ENCODE measurements at regions not wholly inside any gene's neighbourhood (a gene's known extent, or its start where the extent isn't known, plus 50 kb on each side); places are given as distances from the start of the nearest gene placed in this dataset.

DNA sequence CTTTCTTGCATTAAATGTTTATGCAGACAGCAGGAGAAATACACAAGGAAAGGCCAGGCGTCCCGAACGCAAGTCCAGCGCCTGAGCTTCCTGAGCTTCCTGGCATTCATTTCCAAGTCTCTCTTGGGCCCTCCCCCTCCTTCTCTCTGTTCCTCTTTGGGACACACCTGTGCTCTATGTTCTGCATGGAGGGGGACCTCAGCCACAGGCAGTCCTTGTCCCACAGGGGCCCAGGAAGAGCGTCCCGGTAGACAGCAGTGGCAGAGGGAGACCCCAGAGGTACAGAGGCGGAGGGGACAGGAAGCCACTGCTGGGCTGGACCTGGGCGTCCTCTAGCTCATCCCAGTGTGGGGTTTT lies 221.3 kb downstream of the C9orf50 start:
- H3K9me3 ChIP-seq (ENCODE audit: control insufficient read depth in 1 of 2, insufficient read depth in 1 of 2, low read depth in 1 of 2, low read length in 2 of 2), result no peaks in the 10 kb centered on the region
- ATAC-seq (no peak), DNase-seq (ENCODE audit: low read depth, low spot score) (no peak)
- no peaks in the 10 kb centered on the region for H3K79me2 ChIP-seq (ENCODE audit: insufficient read depth, low read length)
- CTCF ChIA-PET, result no interaction called here
- H3K4me2 ChIP-seq (ENCODE audit: low read length), result no peak overlapping the region
- no peak overlapping the region for H3K4me3 ChIP-seq (replicated peaks in 1 of 2; ENCODE audit: low read depth in 1 of 2, low read length in 2 of 2)
- POLR2A ChIA-PET, result interaction anchor here (0.6 kb wide), 1 partner anchor 65 kb away, joined by 3 read pairs; no protein-coding TSS in a partner anchor
- H2AFZ ChIP-seq (ENCODE audit: low read depth, low read length, poor library complexity, severe bottlenecking), result no peak overlapping the region
- TF ChIP-seq JUND (IDR thresholded peaks at IDR 0.05), result no peak
- TF ChIP-seq FOSL1 (IDR thresholded peaks at IDR 0.05; ENCODE audit: low read depth), result no peak
- no peak for TF ChIP-seq EZH2phosphoT487 (IDR thresholded peaks at IDR 0.05; ENCODE audit: borderline replicate concordance)
- TF ChIP-seq SP1 (IDR thresholded peaks at IDR 0.05; ENCODE audit: low read depth), result no peak
- TF ChIP-seq SIN3A (IDR thresholded peaks at IDR 0.05; ENCODE audit: low read depth), result no peak
- no peak for TF ChIP-seq SRF (IDR thresholded peaks at IDR 0.05; ENCODE audit: low read depth)
- TF ChIP-seq RAD21 (IDR thresholded peaks at IDR 0.05; ENCODE audit: low read depth), result no peak
- TF ChIP-seq, protein P1, sequence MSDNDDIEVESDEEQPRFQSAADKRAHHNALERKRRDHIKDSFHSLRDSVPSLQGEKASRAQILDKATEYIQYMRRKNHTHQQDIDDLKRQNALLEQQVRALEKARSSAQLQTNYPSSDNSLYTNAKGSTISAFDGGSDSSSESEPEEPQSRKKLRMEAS (IDR thresholded peaks at IDR 0.05), result no peak
- TF ChIP-seq TCF7L2 (IDR thresholded peaks at IDR 0.05; ENCODE audit: borderline replicate concordance, extremely low read depth, insufficient read depth, insufficient read length), result no peak
- no peak for TF ChIP-seq CBX3 (IDR thresholded peaks at IDR 0.05; ENCODE audit: low read depth)
- no peak for TF ChIP-seq ZFX (IDR thresholded peaks at IDR 0.05)
- no peak for TF ChIP-seq YY1 (IDR thresholded peaks at IDR 0.05; ENCODE audit: extremely low read depth, insufficient replicate concordance, low read depth, low read length)
- no peak for TF ChIP-seq POLR2A (IDR thresholded peaks at IDR 0.05; ENCODE audit: borderline replicate concordance, extremely low read depth, insufficient read depth, insufficient read length)
- TF ChIP-seq, protein P2, sequence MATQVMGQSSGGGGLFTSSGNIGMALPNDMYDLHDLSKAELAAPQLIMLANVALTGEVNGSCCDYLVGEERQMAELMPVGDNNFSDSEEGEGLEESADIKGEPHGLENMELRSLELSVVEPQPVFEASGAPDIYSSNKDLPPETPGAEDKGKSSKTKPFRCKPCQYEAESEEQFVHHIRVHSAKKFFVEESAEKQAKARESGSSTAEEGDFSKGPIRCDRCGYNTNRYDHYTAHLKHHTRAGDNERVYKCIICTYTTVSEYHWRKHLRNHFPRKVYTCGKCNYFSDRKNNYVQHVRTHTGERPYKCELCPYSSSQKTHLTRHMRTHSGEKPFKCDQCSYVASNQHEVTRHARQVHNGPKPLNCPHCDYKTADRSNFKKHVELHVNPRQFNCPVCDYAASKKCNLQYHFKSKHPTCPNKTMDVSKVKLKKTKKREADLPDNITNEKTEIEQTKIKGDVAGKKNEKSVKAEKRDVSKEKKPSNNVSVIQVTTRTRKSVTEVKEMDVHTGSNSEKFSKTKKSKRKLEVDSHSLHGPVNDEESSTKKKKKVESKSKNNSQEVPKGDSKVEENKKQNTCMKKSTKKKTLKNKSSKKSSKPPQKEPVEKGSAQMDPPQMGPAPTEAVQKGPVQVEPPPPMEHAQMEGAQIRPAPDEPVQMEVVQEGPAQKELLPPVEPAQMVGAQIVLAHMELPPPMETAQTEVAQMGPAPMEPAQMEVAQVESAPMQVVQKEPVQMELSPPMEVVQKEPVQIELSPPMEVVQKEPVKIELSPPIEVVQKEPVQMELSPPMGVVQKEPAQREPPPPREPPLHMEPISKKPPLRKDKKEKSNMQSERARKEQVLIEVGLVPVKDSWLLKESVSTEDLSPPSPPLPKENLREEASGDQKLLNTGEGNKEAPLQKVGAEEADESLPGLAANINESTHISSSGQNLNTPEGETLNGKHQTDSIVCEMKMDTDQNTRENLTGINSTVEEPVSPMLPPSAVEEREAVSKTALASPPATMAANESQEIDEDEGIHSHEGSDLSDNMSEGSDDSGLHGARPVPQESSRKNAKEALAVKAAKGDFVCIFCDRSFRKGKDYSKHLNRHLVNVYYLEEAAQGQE (IDR thresholded peaks at IDR 0.05; ENCODE audit: low read depth), result no peak
- no peak for TF ChIP-seq POLR2AphosphoS5 (IDR thresholded peaks at IDR 0.05; ENCODE audit: low read depth, low read length)
- TF ChIP-seq EZH2 (IDR thresholded peaks at IDR 0.05), result no peak
- peaks cover 6% of the 10 kb centered on the region; the same call in 1 of the 2 replicates for H3K27me3 ChIP-seq (ENCODE audit: insufficient read depth, low read length)
- no peaks in the 10 kb centered on the region for H3K36me3 ChIP-seq (ENCODE audit: control insufficient read depth in 1 of 2, insufficient read depth in 2 of 2, low read length in 2 of 2)
- RAD21 ChIA-PET (ENCODE audit: low non-redundant PET in 1 of 2, low total read pairs in 2 of 2, uncharacterized antibody in 2 of 2, unreplicated experiment in 2 of 2), result no interaction called here
- H3K4me1 ChIP-seq (ENCODE audit: control insufficient read depth in 1 of 2, insufficient read depth in 2 of 2, low read length in 2 of 2), result peaks cover 7 to 30% of the 10 kb centered on the region in 2 experiments; a peak in 3 of 4 replicates
- H3K27ac ChIP-seq (ENCODE audit: low read depth, low read length), result no peak overlapping the region
- H3K9ac ChIP-seq (ENCODE audit: low read length), result no peak overlapping the region
- H4K20me1 ChIP-seq (ENCODE audit: insufficient read depth), result no peaks in the 10 kb centered on the region
- intact Hi-C loops (cut with micrococcal nuclease), result no loop called here
- no peaks in the 10 kb centered on the region for H3K9me2 ChIP-seq (ENCODE audit: insufficient read depth)
- no TSS peak for BruUV-seq (replicated peaks)
